ENCODE measurements at regions not wholly inside any gene's neighbourhood (a gene's known extent, or its start where the extent isn't known, plus 50 kb on each side); places are given as distances from the start of the nearest gene placed in this dataset.
"Not testable (repeated sequence)": the region's sequence is repeated elsewhere in the genome, so short reads cannot be mapped to it uniquely, and the experiment has no call there.

DNA sequence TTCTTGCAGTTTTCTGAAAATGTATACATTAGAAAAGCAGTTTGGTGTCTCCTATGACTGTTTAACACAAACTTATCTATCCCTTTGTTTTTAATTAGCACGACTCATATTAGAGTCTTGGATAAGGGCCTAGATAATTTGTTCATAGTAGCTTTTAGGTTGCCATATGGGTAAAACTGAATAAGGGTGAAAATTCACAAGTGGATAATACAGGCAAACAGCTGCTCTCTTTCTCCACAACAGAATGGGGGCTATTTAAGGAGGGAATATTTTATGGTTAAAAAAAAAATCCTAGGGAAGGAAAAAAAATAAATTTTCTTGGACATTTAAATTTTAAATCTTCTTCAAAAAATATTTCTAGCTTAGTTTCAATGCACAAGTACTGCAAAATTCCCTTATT, 1416.1 kb downstream of the GATA3 start:
- no peak for DNase-seq

DNA sequence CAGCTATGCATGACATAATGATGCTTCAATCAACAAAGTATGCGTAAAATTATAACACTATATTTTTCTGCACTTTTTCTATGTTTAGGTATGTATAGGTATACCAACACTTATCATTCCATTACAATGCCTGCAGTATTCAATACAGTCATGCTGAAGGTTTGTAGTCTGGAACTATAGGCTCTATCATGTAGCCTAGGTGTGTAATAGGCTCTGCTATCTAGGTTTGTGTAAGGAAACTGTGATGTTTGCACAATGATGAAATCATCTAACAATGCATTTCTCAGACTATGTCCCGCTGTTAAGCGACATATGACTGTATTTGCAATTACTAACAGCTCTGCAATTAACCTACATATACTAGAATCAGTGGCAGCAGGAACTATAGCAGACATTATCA, 1447.5 kb downstream of the GATA3 start:
- no peak for DNase-seq

DNA sequence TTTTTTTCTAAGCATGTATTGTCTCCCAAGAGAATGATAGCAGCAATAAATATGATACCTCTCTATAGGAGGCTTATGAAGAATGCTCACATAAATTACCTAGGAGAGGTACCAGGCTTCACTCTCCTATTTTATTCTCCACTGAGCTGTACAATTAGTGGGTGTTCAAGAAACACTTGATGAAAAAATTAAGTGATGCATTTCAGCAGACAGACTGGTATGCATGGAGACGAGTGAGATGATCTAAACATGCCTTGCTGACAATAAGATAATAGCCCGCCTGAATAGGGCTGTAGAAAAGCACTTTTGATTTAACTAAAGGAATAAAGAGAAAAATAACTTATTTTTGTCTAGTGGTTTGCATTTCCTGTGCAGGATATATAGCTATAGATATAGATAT, 1449.7 kb downstream of the GATA3 start:
- no peak for DNase-seq

DNA sequence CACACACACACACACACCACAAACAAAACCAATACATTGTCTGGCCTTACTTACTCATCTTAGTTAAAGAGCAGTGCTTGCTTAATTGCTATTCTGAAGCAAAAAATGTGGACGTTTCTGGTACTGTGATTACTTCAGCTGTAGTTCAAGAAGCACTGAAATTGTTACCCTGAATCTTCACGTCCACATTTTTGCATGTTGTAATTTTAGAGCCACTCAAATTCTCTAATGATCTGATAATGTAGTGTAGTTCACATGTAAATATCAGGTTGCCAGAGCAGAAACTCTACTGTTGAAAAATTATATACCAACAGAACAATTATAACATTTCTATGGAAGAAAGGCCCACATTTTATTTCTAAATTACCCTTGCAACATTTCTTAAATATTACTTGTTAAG, 1451.1 kb downstream of the GATA3 start:
- no peak for DNase-seq

DNA sequence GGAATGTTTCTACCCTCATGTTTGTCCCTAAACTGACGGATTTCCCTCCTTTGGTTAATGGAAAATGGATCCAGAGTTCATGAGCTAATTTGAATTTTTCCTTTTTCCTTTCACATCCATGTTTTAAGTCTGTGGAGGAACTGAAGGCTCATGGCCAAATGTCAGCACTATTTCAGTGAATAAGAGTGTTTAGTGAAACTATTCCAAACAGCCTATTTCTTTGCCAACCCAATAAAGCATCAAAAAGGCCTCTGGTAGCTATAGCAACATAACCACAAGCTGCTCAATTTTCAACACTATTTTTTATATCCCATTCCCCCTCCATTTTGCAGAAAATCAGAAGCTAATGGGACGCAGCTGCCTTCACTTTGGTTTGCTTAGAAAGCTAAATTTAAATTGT, 1454.1 kb downstream of the GATA3 start:
- no peak for DNase-seq

DNA sequence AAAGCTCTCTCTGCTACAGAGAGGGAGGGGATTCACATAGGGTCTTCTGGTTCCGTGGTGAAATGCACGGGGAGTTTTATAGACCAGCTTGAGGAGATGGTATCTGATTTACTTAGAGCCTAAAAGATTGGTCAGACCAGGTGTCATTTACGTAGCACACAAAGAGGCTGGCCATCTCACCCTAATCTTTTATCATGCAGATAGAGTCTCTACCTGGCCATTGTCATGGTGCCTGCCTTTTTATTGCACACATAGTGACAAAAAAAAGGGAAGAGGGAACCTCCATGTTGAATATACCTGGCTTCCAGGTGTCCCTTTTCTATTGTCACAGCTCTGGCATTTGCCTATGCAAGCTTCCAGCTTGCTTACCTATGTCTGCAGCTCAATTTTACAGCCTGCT, 1456.1 kb downstream of the GATA3 start:
- no peak for DNase-seq

DNA sequence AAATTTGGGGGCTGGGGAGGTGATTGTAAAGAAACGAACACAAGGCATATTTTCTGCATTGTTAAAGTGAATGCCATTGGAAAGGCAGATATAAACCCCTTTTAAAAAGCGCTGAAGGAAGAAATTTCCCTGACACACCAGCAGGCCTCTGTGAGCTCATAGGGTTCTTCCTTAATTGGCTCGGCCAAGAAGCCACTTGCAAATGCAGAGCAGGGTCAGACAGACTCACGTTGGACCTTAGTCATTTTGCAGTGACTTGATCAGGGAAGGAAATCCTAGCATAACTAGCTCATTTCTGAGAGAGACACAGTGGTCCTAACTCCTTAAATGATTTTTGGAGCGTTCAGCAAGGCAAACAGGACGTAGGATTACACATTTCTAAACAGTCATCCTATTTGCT, 1461.4 kb downstream of the GATA3 start:
- no peak for DNase-seq

DNA sequence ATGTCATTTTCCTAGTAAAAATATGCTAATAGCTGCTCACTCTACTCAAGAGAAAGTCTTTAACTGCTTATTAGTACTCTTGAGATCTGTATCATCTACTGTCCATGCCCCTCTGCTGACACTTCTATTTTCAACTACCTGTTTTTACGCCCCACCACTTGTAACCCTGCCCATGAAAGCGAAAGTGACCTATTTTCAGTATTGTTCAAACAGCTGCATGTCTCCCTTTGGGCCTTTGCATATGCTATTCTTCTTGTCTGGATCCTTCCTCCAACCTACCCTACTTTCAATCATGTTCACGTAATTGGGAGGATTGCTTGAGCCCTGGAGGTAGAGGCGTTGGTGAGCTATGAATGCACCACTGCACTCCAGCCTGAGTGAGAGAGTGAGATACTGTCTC, 1481.3 kb downstream of the GATA3 start:
- DNase-seq = no peak

DNA sequence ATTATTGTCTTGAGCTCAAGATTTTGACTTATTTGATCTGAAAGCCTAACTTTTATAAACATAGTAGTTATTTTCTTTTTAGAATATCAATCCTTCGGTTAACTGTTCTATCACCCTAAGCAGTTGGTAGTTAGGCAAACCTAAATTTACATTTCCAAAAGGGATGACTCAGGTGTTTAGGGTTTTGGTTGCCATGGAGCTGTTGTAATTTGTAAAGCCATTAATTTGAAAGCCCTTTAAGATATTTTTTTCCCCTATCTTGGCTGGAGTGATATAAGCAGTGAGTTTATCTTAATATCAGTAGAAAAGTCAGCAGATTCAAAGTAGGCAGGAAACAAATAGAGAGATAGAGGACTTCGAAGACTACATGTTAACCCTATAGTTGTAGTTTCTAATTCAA, 1472.6 kb upstream of the CELF2 start:
- no peak for DNase-seq

DNA sequence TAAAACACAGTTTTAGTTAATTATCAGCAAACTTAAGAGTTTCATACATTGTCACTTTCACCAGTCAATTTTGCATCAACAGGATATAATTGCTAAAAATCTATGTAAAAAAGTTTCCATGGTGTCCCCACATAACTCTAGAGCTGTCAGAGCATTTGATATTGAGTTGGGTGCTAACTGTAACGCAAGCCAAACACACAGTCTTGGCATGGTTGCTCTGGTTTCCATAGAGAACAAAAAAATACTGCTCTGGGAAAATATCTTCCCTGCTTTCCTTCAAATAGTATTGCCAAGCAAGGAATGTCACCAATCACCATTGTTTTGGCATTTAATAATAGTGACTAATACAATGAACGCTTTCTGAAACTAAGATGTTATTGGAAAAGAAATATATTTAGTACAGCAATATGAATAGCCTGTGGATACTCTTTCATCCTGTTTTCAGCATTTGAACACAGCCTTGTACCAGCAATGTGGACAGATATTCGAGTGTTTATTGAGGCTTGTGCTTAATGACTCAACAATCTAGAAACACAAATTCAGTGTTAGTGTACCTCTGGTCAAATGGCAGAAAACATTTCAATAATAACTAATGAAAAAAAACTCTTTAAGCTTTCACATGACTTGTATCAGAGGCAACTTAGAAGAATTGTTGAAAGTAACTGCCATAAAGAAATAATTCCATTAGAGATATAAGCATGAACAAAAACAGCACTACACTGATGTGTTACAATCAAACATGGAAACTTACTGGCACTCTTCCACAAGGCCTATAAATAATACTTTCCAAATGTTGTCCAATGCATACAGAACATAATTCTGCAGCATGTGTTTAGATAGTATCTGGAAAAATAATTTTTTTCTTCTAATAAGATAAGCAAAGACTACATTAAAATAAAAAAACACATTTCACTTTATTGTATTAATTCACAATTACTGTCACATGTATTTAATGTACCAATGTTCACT, 1469.5 kb upstream of the CELF2 start:
- no peak for DNase-seq

DNA sequence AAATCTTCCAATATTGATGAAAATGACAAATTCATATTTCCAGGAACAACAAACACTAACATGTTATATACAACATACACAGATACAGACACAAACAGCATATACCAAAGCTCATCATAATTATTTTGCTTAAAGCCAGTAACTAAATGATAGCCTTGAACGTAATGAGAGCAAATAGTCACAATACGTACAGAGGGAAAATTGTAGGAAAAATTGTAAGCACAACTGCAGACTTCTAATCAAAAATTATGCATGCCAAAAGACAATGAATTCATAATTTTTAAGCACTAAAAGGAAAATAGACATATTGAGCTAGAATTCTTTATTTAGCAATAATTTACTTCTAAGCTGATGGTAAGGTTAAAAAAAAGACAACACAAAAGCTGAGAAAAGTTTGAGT, 1466.9 kb upstream of the CELF2 start:
- DNase-seq = no peak

DNA sequence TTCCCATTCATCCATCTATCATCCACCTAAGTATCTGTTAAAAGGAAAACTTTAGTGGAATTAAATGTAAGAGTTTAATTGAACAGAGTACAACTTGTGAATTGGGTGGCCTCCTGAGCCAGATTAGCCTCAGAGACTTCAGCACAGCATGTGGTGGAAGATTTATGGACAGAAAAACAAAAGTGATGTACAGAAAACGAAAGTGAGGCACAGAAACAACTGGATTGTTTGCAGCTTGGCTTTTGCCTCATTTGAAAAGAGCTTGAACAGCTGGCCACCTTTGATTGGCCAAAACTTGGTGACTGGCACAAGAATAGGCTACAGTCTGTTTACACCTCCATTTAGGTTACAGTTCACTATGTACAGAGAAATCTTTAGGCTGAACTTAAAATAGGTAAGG, 1463.4 kb upstream of the CELF2 start:
- no peak for DNase-seq

DNA sequence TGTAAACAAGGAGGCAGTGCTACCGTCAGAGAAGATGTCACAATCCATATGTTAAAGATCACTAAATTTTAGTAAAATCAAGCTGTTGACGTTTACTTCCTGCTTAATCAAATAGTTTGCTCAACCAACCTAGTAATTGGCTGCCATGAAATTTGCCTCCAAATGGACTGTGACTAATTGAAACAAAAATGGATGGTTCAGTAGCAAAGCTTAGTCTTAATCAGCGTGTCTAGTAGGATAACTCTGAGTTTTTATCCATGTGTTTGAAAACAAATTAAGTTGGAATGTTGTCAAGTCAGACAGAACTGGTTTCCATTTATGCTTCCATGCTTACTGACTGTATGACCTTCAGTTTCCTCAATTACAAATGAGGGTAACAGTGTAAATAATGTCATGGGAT, 1456.7 kb upstream of the CELF2 start:
- no peak for DNase-seq

DNA sequence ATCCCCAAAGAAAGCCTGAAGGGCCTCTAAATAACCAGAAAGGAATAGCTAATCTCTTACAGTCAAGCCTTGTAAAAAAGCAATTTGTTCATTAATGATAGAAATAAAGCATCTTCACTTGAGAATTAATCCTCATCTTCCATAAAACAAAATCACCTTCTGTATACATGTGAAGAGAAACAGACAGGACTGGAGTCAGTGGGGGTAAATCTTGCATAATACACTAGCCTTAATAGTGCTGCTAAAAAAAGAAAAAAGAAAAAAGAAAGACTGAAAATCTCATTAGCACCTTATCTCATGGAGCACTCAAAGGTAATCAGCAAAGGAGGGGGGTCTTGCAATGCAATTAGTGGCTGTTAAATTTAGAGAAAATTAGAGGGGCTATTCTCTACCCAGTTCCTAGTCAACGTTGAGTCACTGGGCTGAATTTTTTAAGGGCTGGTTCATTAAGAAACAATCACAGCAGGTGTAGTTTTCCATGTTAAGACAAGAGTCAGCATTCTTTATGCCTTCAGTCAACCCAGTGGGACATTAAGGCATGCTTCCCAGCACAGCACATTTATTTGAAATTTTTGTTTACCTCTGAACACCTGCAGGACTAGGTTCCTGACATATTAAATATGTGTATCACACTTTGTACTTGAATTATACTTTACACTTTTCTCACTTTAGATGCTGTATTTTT, 1455.7 kb upstream of the CELF2 start:
- DNase-seq = no peak

DNA sequence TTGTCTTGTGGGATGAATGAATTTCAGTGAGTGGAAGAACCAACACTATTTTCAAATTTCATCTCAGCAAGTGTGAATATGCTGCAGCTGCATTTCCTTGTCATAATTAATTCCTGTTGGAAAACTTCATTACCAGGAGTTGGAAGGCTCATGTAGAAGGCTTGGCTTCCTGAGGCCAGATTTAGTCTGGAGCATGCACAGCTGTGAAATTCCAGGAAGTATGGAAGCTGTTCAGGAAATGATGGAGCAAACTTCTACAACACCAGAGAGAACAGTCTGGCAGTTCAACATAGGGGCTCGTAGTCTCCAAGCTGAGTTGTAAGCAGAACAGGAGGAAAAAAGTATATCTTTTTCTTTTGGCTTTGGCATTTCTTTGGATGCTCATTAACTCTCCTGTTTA, 1439.9 kb upstream of the CELF2 start:
- DNase-seq = no peak

DNA sequence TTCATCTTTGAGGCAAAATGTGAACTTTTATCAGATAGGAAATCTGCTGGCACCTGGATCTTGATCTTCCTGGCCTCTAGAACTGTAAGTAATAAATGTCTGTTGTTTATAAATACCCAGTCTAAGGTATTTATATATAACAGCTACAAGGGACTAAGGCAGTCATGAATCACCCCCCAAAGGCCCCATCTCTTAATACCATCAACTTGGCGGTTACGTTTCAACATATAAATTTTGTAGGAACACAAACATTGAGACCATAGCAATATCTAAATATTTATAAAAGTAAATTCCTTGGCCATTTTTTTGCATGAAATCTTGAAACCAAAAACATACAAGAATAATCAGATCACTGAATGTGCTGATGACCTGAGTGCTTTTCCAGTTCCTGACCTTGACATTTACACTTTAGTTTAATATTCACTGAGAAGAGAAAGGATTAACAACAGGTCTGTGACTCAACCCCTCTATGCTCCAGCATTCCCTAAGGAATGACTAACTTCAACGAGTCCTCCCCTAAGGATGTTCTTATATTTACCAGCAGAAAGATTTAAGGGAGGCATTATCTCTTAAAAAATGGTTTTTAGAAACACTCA, 1438.5 kb upstream of the CELF2 start:
- DNase-seq = no peak

DNA sequence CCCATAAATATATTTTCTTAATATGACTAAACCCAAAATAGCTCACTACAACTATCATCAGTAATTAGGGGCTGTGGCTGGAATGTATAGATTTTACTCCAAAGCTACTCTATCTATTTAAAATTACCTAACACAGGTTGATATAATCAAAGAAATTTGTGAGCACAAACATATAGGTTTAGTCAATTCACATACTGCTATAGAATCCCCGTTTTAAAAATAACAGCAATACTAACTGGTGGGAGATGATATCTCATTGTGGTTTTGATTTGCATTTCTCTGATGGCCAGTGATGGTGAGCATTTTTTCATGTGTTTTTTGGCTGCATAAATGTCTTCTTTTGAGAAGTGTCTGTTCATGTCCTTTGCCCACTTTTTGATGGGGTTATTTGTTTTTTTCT, 1434.9 kb upstream of the CELF2 start:
- not testable (repeated sequence) for DNase-seq

DNA sequence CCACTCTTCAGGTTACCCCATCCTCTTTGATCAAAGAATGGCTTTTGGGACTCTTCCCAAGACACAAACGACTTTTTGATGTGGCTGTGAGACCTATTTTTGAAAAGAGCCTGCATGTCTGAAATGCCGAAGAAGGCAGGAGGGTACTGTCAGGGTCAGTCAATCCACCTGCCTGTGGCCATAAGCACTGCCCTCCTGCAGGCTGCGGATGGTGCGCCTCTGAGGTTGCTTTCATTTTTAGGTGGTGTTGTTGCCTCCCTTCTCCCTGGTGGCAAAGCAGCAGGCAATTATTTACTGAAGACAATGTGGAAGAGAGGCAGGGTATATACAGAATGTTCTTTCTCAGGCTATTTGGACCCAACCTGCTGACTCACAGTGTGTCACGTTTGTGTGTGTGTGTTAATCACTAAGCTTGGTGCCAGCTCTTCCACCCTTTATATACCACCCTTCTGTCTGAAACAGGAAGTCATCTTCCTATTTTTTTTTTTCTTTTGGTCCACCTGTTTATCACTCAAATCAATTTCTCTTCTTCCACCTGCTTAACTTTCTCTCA, 1421.2 kb upstream of the CELF2 start:
- DNase-seq = no peak

DNA sequence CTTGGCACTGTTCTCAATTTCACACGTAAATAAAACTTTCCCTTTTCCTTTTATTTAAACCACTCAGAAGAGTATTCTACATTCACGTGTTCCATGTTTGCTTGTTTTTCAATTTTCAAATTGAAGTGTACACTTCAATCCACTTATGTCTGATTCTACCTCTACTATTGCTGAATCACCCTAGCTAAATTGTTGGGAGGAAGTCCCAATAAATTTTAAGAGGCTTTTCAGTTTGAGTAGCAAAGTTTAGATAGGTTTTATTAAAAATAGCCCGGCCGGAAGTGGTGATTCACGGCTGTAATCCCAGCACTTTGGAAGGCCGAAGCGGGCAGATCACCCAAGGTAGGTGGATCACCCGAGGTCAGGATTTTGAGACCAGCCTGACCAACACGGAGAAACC, 1414.7 kb upstream of the CELF2 start:
- DNase-seq = no peak

DNA sequence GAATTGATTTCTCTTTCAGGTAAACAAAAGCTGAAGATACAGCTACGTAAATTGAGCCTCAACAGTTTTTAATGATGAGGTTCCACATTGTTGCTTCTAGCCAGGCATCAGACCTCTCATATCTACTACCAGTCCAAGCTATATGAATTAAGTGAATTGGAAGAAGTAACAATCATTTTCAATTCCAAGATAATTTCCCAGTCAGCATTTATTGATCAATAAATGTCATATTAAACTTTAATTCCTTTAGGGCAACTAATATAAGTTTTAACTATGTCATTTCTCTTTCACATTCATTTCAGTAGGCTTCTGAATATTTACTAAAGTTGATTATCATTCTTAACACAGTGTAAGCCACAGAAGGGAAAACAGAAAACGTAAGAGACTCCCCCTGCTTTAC, 1413.7 kb upstream of the CELF2 start:
- no peak for DNase-seq

DNA sequence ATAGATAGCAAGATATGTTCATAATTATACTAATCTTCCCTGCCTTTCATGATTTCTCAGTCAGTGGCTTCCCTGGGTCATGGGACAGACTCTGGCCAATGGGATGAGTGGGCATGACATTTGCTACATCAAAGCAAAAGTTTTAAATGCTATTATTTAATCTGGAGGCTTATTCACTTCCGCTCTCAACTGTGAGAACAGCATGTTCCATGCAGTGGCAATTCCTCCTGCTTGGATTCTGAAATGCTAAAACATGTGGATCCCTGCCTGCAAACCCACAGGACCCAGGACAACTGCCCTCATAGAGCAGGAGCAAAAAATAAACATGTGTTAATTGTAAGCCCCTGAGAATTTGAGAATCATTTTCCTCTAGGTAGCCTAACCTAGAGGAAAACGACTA, 1412.4 kb upstream of the CELF2 start:
- no peak for DNase-seq

DNA sequence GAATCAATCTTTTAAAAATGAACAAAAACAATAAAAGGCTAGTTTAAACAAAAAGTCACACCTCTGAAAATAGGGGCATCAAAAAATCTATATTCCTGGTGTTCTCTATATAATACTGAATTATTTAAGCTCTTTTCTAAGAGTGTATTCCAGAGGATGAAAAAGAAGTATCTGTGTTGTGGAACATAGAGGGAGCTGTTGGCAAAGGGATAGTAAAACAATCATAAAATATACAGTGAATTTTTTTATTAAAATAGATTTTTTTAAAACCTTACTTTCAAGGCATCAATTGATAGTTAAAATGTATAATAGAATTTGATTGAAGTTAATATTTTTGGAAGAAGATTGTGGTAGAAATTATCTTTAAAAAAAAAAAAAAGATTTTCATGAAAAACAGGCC, 1409.1 kb upstream of the CELF2 start:
- no peak for DNase-seq

DNA sequence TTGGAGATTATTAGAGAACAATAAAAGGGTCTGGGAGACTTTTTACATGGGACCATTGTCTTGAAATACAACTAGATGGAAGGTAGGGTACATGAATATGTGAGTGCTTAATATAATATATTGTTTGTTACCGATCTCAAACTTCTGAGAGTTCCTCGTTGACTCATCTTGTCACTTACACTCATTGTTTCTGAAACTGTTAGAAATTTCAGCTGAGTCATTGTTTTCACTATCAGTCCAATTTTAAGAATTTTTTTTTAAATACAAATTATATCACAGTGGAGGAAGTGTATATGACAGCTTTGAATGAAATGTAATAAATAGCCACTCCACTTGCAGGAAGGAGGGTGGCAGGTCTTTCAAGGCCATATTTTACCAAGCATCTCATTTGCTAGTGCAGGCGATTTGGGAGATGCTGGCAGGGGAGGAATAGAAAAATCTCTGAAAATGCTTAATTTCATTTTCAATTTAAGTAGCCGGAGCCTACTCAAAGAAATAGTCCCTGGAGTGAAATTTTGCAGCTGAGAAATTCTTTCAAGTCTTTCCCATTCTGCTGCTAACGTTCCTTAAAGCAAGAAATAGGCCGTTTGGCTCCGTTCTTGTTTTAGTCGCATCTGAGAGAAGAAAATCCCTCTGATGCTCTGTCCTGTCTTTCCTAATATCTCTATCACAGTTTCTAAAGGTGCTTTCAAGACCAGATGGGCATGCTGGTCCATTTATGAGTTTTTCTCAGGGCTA, 1404.2 kb upstream of the CELF2 start:
- DNase-seq = no peak
